ENCODE measurements at regions not wholly inside any gene's neighbourhood (a gene's known extent, or its start where the extent isn't known, plus 50 kb on each side); places are given as distances from the start of the nearest gene placed in this dataset.

- Mint-ChIP-seq H3K36me3 (ENCODE audit: low read depth, unreplicated experiment) (no peaks in the 10 kb centered on the region), H3K27ac (ENCODE audit: unreplicated experiment) (no peak overlapping the region), H3K4me3 (ENCODE audit: unreplicated experiment) (no peak overlapping the region), H3K9me3 (ENCODE audit: unreplicated experiment) (no peaks in the 10 kb centered on the region), H3K4me1 (ENCODE audit: unreplicated experiment) (no peaks in the 10 kb centered on the region), H3K27me3 (ENCODE audit: unreplicated experiment) (no peaks in the 10 kb centered on the region)
- no peak for TF ChIP-seq CTCF (IDR thresholded peaks at IDR 0.05; ENCODE audit: unreplicated experiment)
- no peak for DNase-seq (ENCODE audit: low spot score)
These were observed 218.2 kb upstream of the SGO1 start for GRCh38 chr3:20403986-20404740.

DNA sequence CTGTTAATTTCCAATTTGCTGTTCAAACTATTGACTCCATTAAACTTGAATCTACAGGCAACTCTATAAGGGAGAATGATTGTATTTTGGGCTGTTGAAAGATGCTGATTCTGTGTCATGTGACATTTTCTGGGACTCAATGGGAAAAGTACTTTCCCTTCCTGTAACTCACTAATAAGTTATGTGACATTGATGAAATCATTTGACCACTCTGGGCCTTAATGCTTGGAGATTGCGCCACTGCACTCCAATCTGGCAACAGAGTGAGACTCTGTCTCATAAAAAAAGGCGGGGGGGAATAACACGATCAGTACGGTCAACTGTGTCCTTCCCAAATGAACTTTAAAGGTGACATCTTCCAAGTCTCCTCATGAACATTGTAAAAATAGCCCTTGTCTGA is 215.2 kb upstream of the SGO1 start:
- no peak for TF ChIP-seq CTCF (IDR thresholded peaks at IDR 0.05; ENCODE audit: unreplicated experiment)
- Mint-ChIP-seq H3K27ac (ENCODE audit: unreplicated experiment) (no peak overlapping the region), H3K4me1 (ENCODE audit: unreplicated experiment) (no peaks in the 10 kb centered on the region), H3K36me3 (ENCODE audit: low read depth, unreplicated experiment) (no peaks in the 10 kb centered on the region), H3K4me3 (ENCODE audit: unreplicated experiment) (no peak overlapping the region), H3K9me3 (ENCODE audit: unreplicated experiment) (no peaks in the 10 kb centered on the region), H3K27me3 (ENCODE audit: unreplicated experiment) (no peaks in the 10 kb centered on the region)
- DNase-seq (ENCODE audit: low spot score) = no peak

- Mint-ChIP-seq H3K9me3 (ENCODE audit: unreplicated experiment) (no peaks in the 10 kb centered on the region), H3K27ac (ENCODE audit: unreplicated experiment) (no peak overlapping the region)
These were observed 214.7 kb upstream of the SGO1 start for GRCh38 chr3:20400686-20401085.

DNA sequence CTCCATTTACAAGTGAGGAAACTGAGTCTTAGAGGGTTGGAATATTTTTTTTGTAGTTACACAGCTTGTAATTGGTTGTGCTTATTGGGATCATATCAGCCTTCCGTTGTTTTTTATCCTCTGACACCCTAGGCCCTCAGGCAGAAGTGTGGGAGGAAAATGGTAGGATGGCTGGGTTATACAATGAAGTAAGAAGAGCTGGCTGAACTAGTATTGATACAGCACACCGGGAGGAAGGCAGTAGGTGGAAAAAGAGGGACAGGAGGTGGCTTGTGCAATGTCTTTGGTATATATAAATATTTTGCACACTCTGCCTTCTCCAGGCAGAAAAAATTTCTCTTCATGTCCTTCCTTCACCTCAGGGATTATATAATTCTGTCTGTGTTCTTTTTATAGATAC is 214.3 kb upstream of the SGO1 start:
- Mint-ChIP-seq H3K4me1 (ENCODE audit: unreplicated experiment) (no peaks in the 10 kb centered on the region), H3K36me3 (ENCODE audit: low read depth, unreplicated experiment) (no peaks in the 10 kb centered on the region), H3K27me3 (ENCODE audit: unreplicated experiment) (no peaks in the 10 kb centered on the region), H3K4me3 (ENCODE audit: unreplicated experiment) (no peak overlapping the region), H3K27ac (ENCODE audit: unreplicated experiment) (no peak overlapping the region), H3K9me3 (ENCODE audit: unreplicated experiment) (no peaks in the 10 kb centered on the region)
- no peak for TF ChIP-seq CTCF (IDR thresholded peaks at IDR 0.05; ENCODE audit: unreplicated experiment)
- no peak for DNase-seq (ENCODE audit: low spot score)

More at GRCh38 chr3:20400686-20401085, 214.7 kb upstream of the SGO1 start:
- H3K36me3 Mint-ChIP-seq (ENCODE audit: low read depth, unreplicated experiment) = no peaks in the 10 kb centered on the region
- no peak for TF ChIP-seq CTCF (IDR thresholded peaks at IDR 0.05; ENCODE audit: unreplicated experiment)
- H3K4me1 Mint-ChIP-seq (ENCODE audit: unreplicated experiment) = no peaks in the 10 kb centered on the region
- no peak for DNase-seq (ENCODE audit: low spot score)
- H3K27me3 Mint-ChIP-seq (ENCODE audit: unreplicated experiment) = no peaks in the 10 kb centered on the region
- H3K4me3 Mint-ChIP-seq (ENCODE audit: unreplicated experiment) = no peak overlapping the region

GRCh38 chr3:20396335-20396734 is 210.3 kb upstream of the SGO1 start:
- H3K4me1 Mint-ChIP-seq (ENCODE audit: unreplicated experiment) = no peaks in the 10 kb centered on the region
- H3K36me3 Mint-ChIP-seq (ENCODE audit: low read depth, unreplicated experiment) = no peaks in the 10 kb centered on the region
- TF ChIP-seq CTCF (IDR thresholded peaks at IDR 0.05; ENCODE audit: unreplicated experiment) = no peak
- peaks cover 1% of the 10 kb centered on the region for H3K27me3 Mint-ChIP-seq (ENCODE audit: unreplicated experiment)
- no peak for DNase-seq (ENCODE audit: low spot score)
- no peak overlapping the region for H3K4me3 Mint-ChIP-seq (ENCODE audit: unreplicated experiment)
- H3K9me3 Mint-ChIP-seq (ENCODE audit: unreplicated experiment) = no peaks in the 10 kb centered on the region
- no peak overlapping the region for H3K27ac Mint-ChIP-seq (ENCODE audit: unreplicated experiment)
